CD8-positive, alpha-beta memory T cell (primary cell): ENCODE measurements at regions not wholly inside any gene's neighbourhood (a gene's known extent, or its start where the extent isn't known, plus 50 kb on each side); places are given as distances from the start of the nearest gene placed in this dataset.

Experiments used
- CTCF ChIA-PET: fragments of 350-600 bp; sonication (Branson Sonifier 250); formaldehyde crosslinking; loops from one replicate; lab custom pipeline; 2021; ENCODE audit warnings: antibody characterized with exemption; lab: Charles Lee
- POLR2A ChIA-PET: fragments of 350-600 bp; sonication (Branson Sonifier 250); formaldehyde crosslinking; loops from one replicate; lab custom pipeline; 2021; ENCODE audit warnings: antibody characterized with exemption; lab: Charles Lee
- DNase-seq, 5 donors: peaks; one replicate each; pipeline versions ENCODE4 v3.0.0 to v3.0.0-alpha.2; 2020 to 2022; ENCODE audit warnings: mixed read lengths in 1 of 5
- H3K27ac ChIP-seq: one replicate; pipeline ENCODE4 v1.7.0; 2013; ENCODE audit warnings: low read depth, mild to moderate bottlenecking, low read length, moderate library complexity
- H3K27me3 ChIP-seq: 2 replicates; pipeline ENCODE4 v1.7.0; 2013; ENCODE audit warnings: low read length, mild to moderate bottlenecking; ENCODE audit not compliant: insufficient read depth, poor library complexity, severe bottlenecking
- H3K36me3 ChIP-seq: 2 replicates; pipeline ENCODE4 v1.7.0; 2013; ENCODE audit warnings: mild to moderate bottlenecking, low read length, moderate library complexity; ENCODE audit not compliant: insufficient read depth
- H3K4me1 ChIP-seq: 2 replicates; pipeline ENCODE4 v1.7.0; 2013; ENCODE audit warnings: mild to moderate bottlenecking, low read length, moderate library complexity; ENCODE audit not compliant: insufficient read depth
- H3K4me3 ChIP-seq: 2 replicates; pipeline ENCODE4 v1.7.0; 2013; ENCODE audit warnings: mild to moderate bottlenecking, low read length
- H3K9me3 ChIP-seq: 2 replicates; pipeline ENCODE4 v1.7.0; 2013; ENCODE audit warnings: mild to moderate bottlenecking, low read length
- H3K27ac Mint-ChIP-seq, 8 donors: one replicate each; pipeline ENCODE4 v1.8.0; 2020 to 2021; ENCODE audit warnings: mixed read lengths in 8 of 8, mild to moderate bottlenecking in 6 of 8, inconsistent platforms in 3 of 8, moderate library complexity in 3 of 8
- H3K27me3 Mint-ChIP-seq, 2 donors: one replicate each; pipeline ENCODE4 v1.8.0; 2020 to 2021; ENCODE audit warnings: mixed read lengths in 2 of 2, mild to moderate bottlenecking in 1 of 2, moderate library complexity in 1 of 2
- H3K36me3 Mint-ChIP-seq, 3 donors: one replicate each; pipeline ENCODE4 v1.8.0; 2020 to 2021; ENCODE audit warnings: mixed read lengths in 3 of 3, inconsistent platforms in 1 of 3, mild to moderate bottlenecking in 1 of 3
- H3K4me1 Mint-ChIP-seq, 3 donors: one replicate each; pipeline ENCODE4 v1.8.0; 2020 to 2021; ENCODE audit warnings: mixed read lengths in 3 of 3, inconsistent platforms in 1 of 3, mild to moderate bottlenecking in 1 of 3
- H3K4me3 Mint-ChIP-seq, 7 donors: one replicate each; pipeline ENCODE4 v1.8.0; 2020 to 2021; ENCODE audit warnings: mixed read lengths in 7 of 7, mild to moderate bottlenecking in 6 of 7, moderate library complexity in 4 of 7, inconsistent platforms in 2 of 7
- H3K9me3 Mint-ChIP-seq, 5 donors: one replicate each; pipeline ENCODE4 v1.8.0; 2020 to 2022; ENCODE audit warnings: mixed read lengths in 5 of 5, mild to moderate bottlenecking in 3 of 5, moderate library complexity in 2 of 5, inconsistent platforms in 1 of 5

- H3K27ac Mint-ChIP-seq = peak overlapping the region in 4 of 8 donors; percentile 22 to 78 (median 70)
Measured at GRCh38 chr7:104963991-104964385, 50.0 kb upstream of the KMT2E start.

More at GRCh38 chr7:104963991-104964385, 50.0 kb upstream of the KMT2E start:
- Mint-ChIP-seq H3K4me3 (no peak overlapping the region), H3K27me3 (no peaks in the 10 kb centered on the region), H3K36me3 (peaks cover 7 to 25% (median 14%) of the 10 kb centered on the region in 3 donors), H3K9me3 (no peaks in the 10 kb centered on the region), H3K4me1 (peaks cover 0 to 23% (median 1%) of the 10 kb centered on the region in 3 donors)
- ChIA-PET POLR2A (no interaction called here), CTCF (interaction anchor here (0.6 to 1.0 kb wide), 2 partner anchors 17 to 80 kb away, joined by 3 read pairs; no protein-coding TSS in a partner anchor)
- Histone ChIP-seq H3K4me3 (no peak overlapping the region), H3K9me3 (no peaks in the 10 kb centered on the region), H3K27ac (no peak overlapping the region), H3K27me3 (no peaks in the 10 kb centered on the region), H3K36me3 (no peaks in the 10 kb centered on the region), H3K4me1 (no peaks in the 10 kb centered on the region)
- no peak for DNase-seq
